ENCODE measurements at regions not wholly inside any gene's neighbourhood (a gene's known extent, or its start where the extent isn't known, plus 50 kb on each side); places are given as distances from the start of the nearest gene placed in this dataset.
"Not testable (repeated sequence)": the region's sequence is repeated elsewhere in the genome, so short reads cannot be mapped to it uniquely, and the experiment has no call there.

- DNase-seq, result no peak
Measured at GRCh38 chr7:81272176-81272575, 353.3 kb upstream of the SEMA3C start.

GRCh38 chr7:81268551-81268950 is 349.7 kb upstream of the SEMA3C start:
- no peak for DNase-seq

DNA sequence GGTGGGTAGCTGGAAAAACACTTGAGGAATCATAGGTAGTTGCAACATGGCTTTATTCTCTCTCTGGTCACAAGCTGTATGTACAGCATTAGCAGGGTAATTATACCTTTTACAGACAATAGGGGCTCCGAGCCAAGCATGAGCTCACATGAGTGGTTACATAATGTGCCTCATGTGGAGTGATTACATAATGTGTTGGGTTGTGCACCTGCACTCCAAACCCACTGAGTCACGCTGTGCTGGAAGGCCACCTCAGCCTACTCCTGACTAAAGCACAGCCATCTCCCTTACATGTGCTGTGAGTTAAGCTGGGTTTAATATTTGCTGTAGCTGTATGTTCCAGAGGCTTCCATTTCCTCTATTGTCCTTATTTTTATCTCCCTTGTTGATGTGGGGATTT is 348.7 kb upstream of the SEMA3C start:
- no peak for DNase-seq

DNA sequence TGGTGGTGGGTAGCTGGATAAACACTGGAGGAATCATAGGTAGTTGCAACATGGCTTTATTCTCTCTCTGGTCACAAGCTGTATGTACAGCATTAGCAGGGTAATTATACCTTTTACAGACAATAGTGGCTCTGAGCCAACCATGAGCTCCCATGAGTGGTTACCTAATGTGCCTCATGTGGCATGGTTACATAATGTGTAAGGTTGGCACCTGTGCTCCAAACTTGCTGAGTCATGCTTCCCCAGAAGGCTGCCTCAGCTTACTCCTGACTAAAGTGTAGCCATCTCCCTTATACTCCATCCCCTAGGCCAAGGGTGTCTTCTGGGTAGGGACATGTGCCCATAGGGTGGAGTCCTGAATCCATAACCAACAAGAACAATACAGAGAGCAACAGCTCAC is 345.3 kb upstream of the SEMA3C start:
- no peak for DNase-seq

- no peak for DNase-seq
Measured at GRCh38 chr7:81260152-81260551, 341.3 kb upstream of the SEMA3C start.

DNA sequence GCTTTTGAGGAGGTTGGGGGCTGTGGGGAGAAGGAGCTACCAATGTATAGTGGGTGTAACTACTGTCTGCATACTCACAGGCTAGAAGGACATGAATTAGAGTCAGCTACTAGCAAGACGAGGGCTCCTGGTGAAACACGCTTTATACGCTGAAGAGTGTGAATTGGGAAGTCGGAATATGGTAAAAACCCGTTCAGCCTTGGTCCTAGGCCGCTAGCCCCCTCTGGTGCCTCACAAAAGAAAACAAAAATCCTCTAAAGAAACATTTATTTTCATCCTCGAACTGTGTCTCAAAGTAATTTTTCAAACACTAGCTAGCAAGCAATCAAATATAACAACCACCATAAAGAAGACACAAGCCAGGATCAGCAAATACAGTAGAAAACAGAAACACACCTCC is 338.1 kb upstream of the SEMA3C start:
- no peak for DNase-seq

GRCh38 chr7:81248420-81248819 is 329.6 kb upstream of the SEMA3C start:
- no peak for DNase-seq

- DNase-seq, result not testable (repeated sequence)
Measured at GRCh38 chr7:81247364-81247763, 328.5 kb upstream of the SEMA3C start.

DNA sequence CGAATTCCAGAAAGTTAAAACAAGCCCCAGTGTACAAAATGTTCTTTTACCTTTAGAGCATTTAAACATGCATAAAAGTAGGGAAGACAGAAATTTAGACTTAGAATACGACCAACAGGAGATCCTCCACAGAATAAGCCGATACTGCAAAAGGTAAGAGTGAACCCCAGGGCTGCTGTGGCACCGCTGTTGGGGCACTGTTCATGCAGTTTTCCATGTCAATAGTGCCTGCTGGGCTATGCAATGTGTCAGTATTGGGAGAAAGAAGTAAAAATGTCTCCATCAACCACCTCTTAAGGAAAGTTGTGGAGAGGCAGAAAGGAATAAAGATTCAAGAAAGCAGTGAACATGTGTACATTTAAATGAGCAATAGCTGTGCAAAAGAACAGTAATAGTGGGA is 326.5 kb upstream of the SEMA3C start:
- no peak for DNase-seq

GRCh38 chr7:81244224-81244623 is 325.4 kb upstream of the SEMA3C start:
- no peak for DNase-seq

GRCh38 chr7:81236560-81236959 is 317.7 kb upstream of the SEMA3C start:
- no peak for DNase-seq

- no peak for DNase-seq
Measured at GRCh38 chr7:81235997-81236396, 317.1 kb upstream of the SEMA3C start.

DNA sequence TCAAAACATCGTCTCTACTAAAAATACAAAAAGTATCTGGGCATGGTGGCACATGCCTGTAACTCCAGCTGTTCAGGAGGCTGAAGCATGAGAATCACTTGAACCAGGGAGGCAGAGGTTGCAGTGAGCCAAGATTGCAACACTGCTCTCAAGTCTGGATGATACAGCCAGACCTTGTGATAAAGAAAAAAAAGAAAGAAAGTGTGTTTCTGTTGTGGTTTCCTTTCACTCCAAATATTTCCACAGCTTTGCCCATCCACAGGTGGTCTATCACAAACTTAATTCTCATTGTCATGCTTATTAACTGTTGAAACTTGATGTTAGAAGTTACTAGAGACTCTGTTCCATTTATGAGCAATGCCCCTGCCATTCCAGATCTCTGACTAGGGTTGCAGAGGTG is 316.0 kb upstream of the SEMA3C start:
- no peak for DNase-seq

- DNase-seq, result no peak
Measured at GRCh38 chr7:81233208-81233940, 314.5 kb upstream of the SEMA3C start.

DNA sequence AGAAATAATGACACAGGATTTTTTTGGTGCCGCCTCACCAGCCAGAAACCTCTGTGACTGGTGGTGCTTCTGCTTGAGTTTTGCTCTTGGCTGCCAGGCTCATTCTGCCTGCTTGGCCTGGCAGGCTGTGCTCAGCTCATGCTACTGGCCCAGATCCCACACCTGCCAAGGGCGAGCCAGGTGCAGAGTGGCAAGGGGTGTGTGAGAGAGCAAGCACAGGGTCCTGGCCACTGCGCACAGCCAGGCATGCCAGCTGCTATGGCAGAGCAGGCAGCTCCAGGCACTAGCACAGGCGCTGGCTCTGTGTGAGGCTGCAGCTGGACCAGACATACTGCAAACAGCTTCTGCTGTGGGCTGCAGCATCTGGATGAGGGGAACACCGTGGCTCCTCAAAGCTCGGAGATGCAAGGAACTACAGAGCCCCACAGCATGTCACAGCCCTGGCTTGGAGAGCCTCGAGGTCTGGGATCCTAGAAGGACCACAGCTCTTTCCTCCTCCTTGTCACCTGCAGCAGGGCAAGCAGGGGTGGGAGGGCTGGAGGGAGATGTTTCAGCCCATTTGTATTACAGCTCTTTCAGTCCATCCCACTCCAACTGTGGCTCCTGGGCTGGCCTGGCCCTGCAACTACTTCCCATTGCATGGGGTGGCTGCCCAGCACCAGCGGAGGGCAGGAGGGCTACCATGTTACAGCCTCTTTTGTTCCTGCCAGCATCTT is 313.4 kb upstream of the SEMA3C start:
- DNase-seq, result peak; percentile 39

DNA sequence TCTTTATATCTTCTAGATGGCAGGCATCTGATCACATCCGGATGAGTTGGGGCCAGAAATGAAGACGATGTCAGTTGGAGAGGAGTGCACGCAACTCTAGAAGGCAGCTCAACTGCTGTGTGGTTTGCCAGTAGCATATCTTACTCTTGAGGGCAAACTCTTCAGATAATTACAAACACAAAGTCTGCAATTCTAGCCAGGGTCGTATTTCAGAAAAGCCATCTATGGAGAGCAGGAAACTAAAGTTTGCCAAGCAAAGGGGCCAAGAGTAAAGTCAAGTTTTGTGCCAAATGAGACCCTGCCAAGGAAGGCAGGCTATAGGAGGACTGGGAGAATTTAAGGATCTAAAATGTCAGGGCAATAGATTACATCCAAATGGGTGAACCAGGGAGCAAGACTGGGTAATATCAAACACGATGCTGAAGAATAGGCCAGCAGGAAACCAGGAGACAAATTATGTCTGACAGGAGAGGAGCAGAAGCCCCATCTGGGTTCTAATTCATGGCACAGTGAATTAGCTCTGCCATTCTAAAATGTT is 312.5 kb upstream of the SEMA3C start:
- DNase-seq, result peak; percentile 36

- DNase-seq, result no peak
Measured at GRCh38 chr7:81226234-81226633, 307.4 kb upstream of the SEMA3C start.

DNA sequence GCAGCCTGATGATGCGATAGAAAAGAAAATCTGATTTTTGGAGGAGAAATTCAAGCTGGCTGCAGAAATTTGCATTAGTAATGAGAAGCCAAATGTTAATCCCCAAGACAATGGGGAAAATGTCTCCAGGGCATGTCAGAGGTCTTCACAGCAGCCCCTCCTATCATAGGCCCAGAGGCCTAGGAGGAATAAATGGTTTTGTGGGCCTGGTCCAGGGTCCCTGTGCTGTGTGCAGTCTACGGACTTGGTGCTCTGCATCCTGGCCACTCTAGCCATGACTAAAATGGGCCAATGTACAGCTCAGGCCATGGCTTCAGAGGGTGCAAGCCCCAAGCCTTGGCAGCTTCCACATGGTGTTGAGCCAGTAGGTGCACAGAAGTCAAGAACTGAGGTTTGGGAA is 303.8 kb upstream of the SEMA3C start:
- not testable (repeated sequence) for DNase-seq

DNA sequence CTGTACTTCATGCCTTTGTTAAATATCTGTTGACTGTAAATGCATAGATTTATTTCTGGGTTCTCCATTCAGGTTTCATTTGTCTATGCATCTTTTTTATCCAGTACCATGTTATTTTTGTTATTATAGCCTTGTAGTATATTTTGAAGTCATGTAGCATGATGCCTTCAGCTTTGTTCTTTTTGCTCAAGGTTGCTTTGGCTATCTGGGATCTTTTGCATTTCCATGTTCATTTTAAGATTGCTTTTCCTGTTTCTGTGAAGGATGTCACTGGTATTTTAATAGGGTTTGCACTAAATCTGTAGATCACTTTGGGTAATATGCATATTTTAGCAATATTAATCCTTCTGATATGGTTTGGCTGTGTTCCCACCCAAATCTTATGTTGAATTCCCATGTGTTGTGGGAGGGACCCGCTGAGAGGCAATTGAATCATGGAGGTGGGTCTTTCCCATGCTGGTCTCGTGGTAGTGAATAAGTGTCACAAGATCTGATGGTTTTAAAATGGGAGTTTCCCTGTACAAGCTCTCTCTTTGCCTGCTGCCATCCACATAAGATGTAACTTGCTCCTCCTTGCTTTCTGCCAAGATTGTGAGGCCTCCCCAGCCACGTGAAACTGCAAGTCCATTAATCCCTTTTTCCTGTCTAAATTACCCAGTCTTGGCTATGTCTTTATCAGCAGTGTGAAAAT is 302.8 kb upstream of the SEMA3C start:
- DNase-seq, result no peak

DNA sequence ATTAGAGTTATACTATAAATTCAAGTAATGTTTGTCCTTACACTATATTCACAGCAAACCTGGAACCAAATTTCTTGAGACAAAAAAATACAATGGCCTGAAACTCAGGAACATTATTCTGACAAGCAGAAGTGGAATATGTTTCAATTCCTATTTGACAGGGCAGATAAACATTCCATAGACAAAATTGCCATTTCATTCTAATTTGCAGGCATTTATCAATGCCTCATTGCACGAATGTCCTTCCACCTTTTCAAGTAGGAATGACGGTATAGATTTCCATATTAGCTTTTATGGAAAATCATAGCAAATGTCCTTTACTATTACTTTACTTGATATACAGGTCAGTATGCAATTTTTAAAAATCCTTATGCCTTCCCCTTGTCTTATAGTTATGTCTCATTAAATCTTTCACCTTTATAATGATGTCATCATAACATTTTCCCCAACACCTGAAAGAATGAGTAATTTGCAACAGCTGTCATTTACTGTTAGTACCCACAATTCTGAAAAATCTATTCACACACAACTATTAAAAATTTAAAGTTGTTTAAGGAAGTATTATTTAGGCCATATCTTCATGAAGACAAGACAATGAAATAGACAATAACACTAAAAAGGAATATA is 299.7 kb upstream of the SEMA3C start:
- no peak for DNase-seq

DNA sequence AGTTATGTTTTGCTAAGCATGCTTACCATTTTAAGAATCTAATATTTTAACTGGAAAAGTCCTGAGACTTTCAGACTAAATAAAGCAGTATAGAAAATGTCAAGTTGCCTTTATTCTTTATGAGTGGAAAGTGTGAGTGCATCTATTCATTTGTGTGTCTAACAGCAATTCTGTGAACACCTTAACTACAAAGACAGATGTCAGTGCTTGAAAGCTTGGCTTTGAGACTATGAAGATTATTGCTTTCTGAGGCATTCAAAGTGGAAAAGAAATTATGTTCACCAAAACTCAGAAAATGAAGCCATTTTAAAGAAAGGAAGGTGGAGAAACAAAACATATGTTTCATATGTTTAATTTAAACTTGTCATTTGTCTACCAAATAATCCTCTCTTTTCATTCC is 294.5 kb upstream of the SEMA3C start:
- DNase-seq, result no peak

DNA sequence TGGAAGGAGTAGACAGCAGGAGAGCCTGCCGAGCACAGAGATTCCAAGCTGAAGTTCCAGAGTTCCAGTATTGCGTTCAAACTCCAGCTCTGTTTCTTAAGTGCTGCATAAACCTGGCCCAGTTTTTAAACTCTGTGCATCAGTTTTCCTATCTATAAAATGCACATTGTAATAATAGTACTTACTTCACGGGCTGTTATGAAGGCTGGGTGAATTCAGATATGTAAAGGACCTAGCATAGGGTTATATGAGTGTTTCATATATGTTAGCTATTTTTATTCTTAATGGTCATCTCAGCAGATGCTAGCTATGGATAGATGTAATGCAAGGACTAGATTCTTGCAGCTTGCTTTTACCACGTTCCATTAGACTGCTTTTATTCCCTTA is 293.1 kb upstream of the SEMA3C start:
- no peak for DNase-seq

DNA sequence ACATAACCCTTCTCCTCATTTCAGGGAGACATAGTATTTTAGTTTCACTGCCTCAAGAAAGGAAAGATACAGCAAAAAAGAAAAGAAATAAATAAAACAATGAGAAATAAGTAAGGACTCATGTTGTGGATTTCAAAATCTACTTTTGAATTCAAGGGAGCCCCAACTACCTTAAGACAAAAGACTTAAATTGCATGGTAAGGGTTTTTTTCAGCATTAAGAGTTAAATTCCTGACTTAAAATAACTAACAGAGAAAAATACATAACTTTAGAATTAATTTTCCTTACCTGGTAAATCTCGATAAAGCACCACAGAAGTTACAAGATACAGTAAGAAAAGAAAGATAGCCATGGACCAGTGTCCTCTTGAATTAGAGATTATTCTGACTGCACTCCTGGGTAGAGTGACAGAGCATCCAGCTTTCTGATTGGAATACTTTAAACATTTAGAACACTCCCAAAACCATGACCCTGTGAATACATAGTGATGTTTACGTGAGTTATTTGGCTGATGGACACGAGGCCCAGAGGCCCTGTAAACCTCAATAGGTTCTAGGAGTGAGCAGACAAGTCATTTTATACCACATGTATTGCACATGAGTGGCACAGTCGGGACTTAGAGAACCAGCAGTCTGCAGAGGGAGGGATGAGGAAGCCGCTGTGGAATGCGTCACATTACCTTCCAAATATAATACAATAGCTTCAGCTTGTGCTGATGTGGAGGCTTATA is 292.5 kb upstream of the SEMA3C start:
- no peak for DNase-seq

All from retina (tissue), 1 donor.